ENCODE measurements at regions not wholly inside any gene's neighbourhood (a gene's known extent, or its start where the extent isn't known, plus 50 kb on each side); places are given as distances from the start of the nearest gene placed in this dataset.

DNA sequence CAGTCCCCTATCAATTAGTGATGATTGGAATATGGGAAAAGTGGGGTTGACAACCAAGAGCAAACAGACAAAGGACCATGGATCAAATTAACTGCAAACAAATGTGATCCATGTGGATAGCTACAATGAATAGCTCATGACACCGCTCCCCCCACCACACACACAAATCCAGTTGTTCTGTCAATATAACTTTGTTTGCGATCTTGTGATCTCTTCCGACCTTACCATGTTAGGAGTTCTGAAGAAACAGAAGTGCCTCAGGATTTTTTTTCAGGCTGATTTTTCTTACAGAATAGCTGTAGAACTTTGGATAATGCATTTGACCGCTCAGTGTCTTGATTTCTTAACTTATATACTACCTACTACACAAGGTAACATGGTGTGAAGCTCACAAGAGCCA, 116.6 kb downstream of the SH2D1A start:
- TF ChIP-seq, protein P1, sequence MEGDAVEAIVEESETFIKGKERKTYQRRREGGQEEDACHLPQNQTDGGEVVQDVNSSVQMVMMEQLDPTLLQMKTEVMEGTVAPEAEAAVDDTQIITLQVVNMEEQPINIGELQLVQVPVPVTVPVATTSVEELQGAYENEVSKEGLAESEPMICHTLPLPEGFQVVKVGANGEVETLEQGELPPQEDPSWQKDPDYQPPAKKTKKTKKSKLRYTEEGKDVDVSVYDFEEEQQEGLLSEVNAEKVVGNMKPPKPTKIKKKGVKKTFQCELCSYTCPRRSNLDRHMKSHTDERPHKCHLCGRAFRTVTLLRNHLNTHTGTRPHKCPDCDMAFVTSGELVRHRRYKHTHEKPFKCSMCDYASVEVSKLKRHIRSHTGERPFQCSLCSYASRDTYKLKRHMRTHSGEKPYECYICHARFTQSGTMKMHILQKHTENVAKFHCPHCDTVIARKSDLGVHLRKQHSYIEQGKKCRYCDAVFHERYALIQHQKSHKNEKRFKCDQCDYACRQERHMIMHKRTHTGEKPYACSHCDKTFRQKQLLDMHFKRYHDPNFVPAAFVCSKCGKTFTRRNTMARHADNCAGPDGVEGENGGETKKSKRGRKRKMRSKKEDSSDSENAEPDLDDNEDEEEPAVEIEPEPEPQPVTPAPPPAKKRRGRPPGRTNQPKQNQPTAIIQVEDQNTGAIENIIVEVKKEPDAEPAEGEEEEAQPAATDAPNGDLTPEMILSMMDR (conservative IDR thresholded peaks at IDR 0.05; ENCODE audit: control insufficient read depth, insufficient read depth, low read depth, low read length) = no peak
- H3K4me3 ChIP-seq (ENCODE audit: control insufficient read depth, low read depth, low read length) = no peak overlapping the region
- no peak for DNase-seq (ENCODE audit: low read depth)

DNA sequence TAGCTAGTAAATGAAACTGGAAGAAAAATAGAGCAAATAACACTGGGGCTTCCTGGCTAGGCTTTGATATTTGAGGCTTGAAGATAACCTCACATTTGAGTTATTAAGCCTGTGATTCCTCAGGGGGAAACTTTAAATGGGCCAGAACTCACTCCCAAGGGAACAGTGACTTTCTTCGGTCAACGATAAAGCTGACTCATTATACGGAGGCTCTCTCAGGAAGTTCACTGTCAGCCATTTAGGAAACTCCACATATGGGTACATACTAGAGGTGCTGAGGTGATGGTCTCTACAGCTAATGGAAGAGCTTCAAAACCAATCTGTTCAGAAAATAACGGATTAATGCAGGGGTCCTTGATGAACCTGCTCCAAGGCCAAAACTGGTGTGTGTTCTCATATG, 120.8 kb downstream of the SH2D1A start:
- DNase-seq (ENCODE audit: low read depth) = no peak
- TF ChIP-seq, protein P1 (conservative IDR thresholded peaks at IDR 0.05; ENCODE audit: control insufficient read depth, insufficient read depth, low read depth, low read length) = no peak
- H3K4me3 ChIP-seq (ENCODE audit: control insufficient read depth, low read depth, low read length) = no peak overlapping the region

DNA sequence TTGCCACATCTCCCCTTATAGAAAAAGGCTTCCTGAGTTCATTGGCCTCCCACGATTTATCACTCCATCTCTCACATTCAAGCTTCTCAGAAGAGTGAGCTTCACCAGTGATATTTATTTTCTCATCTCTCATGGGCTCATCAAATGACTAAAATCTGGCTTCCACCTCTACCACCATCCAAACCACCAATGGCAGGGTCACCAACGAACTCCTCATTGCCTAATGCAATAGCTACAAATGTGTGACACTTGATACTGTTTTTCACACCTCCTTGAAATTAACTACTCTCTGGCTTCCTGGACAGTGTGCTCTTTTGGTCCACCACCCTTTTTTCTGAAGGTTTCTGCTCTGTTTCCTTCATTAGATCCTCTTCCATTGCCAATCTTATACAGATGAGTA, 129.0 kb downstream of the SH2D1A start:
- TF ChIP-seq, protein P1 (conservative IDR thresholded peaks at IDR 0.05; ENCODE audit: control insufficient read depth, insufficient read depth, low read depth, low read length) = no peak
- H3K4me3 ChIP-seq (ENCODE audit: control insufficient read depth, low read depth, low read length) = no peak overlapping the region
- no peak for DNase-seq (ENCODE audit: low read depth)

DNA sequence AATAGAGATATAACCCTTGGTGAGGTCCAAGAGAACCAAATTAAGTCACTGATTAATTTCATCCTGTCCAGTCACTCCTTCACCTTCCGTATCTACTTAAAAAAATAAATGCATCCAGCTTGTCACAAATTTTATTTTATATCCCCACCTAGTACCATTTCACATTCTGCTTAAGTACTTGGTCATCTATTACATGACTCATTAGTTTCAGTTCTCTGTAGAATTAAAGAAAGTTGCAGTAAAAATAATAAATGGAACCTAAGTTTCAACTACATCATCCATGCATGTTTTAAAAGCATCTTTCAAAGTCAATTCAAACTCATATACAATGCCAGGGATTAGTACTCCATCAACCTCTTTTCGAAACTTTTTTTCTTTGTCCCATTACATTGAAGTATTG, 130.2 kb downstream of the SH2D1A start:
- DNase-seq (ENCODE audit: low read depth) = no peak
- TF ChIP-seq, protein P1 (conservative IDR thresholded peaks at IDR 0.05; ENCODE audit: control insufficient read depth, insufficient read depth, low read depth, low read length) = no peak
- no peak overlapping the region for H3K4me3 ChIP-seq (ENCODE audit: control insufficient read depth, low read depth, low read length)

DNA sequence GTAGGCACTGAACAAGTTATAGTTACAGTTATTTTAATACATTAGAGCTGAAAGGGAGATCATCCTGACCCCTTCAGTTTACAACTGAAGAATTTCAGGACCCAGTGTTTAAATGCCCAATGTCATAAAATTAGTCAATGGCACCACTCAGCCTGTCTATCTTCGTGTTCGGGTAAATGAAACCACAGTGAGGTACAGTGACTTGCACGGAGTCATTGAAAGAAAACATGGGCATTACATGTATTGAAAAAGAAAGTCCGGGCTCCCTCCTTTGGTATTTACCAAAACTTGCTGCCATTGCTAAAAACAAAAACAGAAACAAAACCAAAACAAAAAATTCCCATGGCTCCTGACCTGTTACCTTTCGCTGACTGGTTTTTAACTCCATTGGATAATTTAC, 131.7 kb downstream of the SH2D1A start:
- TF ChIP-seq, protein P1 (conservative IDR thresholded peaks at IDR 0.05; ENCODE audit: control insufficient read depth, insufficient read depth, low read depth, low read length) = no peak
- no peak for DNase-seq (ENCODE audit: low read depth)
- H3K4me3 ChIP-seq (ENCODE audit: control insufficient read depth, low read depth, low read length) = no peak overlapping the region

DNA sequence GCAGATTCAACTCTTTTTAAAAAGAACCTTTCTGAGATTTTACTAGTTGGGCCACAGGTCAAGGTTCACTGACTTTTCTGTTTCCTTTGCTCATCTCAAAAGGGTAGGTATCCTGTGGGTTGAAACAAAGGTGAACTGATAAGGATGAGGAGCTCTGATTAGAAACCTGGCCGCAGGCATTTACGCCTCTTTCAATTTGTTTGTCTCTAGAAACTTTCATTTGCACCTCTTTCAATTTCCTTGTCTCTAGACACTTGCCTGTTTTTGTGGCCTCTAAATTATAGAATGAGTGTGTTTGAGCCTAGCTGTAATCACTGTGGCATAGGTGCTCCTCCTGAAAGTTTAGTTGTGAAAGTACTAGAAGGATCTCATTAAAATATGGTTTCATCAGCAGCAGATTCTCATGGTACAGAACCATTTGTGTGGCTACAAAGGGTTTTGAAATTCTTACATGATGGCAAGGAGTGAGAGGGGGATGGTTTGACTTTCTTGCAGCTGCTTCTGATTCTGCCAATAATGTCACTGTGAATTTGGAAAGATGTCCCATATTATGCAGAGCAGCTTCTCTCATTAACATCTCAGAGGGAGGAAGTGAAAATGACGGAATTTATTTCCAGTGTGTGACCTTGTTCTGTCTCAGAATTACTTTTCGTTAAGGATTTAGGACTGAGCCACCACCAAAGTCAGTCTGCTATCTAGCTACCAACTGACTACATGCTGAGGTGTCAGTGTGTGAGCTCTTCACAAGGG, 142.2 kb downstream of the SH2D1A start:
- DNase-seq (ENCODE audit: low read depth) = no peak
- H3K4me3 ChIP-seq (ENCODE audit: control insufficient read depth, low read depth, low read length) = no peak overlapping the region
- TF ChIP-seq, protein P1 (conservative IDR thresholded peaks at IDR 0.05; ENCODE audit: control insufficient read depth, insufficient read depth, low read depth, low read length) = no peak

Data from fibroblast of mammary gland (primary cell).